ENCODE measurements at regions not wholly inside any gene's neighbourhood (a gene's known extent, or its start where the extent isn't known, plus 50 kb on each side); places are given as distances from the start of the nearest gene placed in this dataset.
A peak's percentile ranks its signal among the peaks of the same experiment; 100 is the strongest.
"Not testable (repeated sequence)": the region's sequence is repeated elsewhere in the genome, so short reads cannot be mapped to it uniquely, and the experiment has no call there.

- no peak for DNase-seq
Measured at GRCh38 chr2:210963386-210963785, 407.0 kb downstream of the CPS1 start.

GRCh38 chr2:210964141-210964764, 407.9 kb downstream of the CPS1 start:
- DNase-seq = no peak

GRCh38 chr2:210965472-210965871, 409.1 kb downstream of the CPS1 start:
- DNase-seq = no peak

GRCh38 chr2:210966330-210966729, 409.9 kb downstream of the CPS1 start:
- no peak for DNase-seq

GRCh38 chr2:210971431-210971830, 415.0 kb downstream of the CPS1 start:
- no peak for DNase-seq

GRCh38 chr2:210986806-210987205, 430.4 kb downstream of the CPS1 start:
- not testable (repeated sequence) for DNase-seq

- no peak for DNase-seq
Measured at GRCh38 chr2:210991107-210991506, 434.7 kb downstream of the CPS1 start.

GRCh38 chr2:210994104-210994503, 437.7 kb downstream of the CPS1 start:
- DNase-seq = no peak

GRCh38 chr2:210997373-210997772, 441.0 kb downstream of the CPS1 start:
- DNase-seq = no peak

GRCh38 chr2:210998334-210998733, 441.9 kb downstream of the CPS1 start:
- DNase-seq = no peak

- no peak for DNase-seq
Measured at GRCh38 chr2:211014376-211014775, 458.0 kb downstream of the CPS1 start.

GRCh38 chr2:211014906-211015305, 458.5 kb downstream of the CPS1 start:
- no peak for DNase-seq

GRCh38 chr2:211025089-211025488, 468.7 kb downstream of the CPS1 start:
- DNase-seq = not testable (repeated sequence)

- DNase-seq = no peak
Measured at GRCh38 chr2:211026109-211026508, 469.7 kb downstream of the CPS1 start.

GRCh38 chr2:211027976-211028375, 471.6 kb downstream of the CPS1 start:
- no peak for DNase-seq

- DNase-seq = peak; percentile 9
Measured at GRCh38 chr2:211033765-211034164, 477.4 kb downstream of the CPS1 start.

GRCh38 chr2:211035548-211036185, 479.3 kb downstream of the CPS1 start:
- peak; percentile 3 for DNase-seq

GRCh38 chr2:211045025-211045424, 488.6 kb downstream of the CPS1 start:
- no peak for DNase-seq

- no peak for DNase-seq
Measured at GRCh38 chr2:211049321-211050018, 493.1 kb downstream of the CPS1 start.

GRCh38 chr2:211055438-211055837, 499.0 kb downstream of the CPS1 start:
- peak; percentile 38 for DNase-seq

- DNase-seq = no peak
Measured at GRCh38 chr2:211061612-211062296, 505.4 kb downstream of the CPS1 start.

- DNase-seq = no peak
Measured at GRCh38 chr2:211062297-211062612, 505.9 kb downstream of the CPS1 start.

GRCh38 chr2:211067029-211067428, 510.6 kb downstream of the CPS1 start:
- no peak for DNase-seq
